ENCODE measurements at regions not wholly inside any gene's neighbourhood (a gene's known extent, or its start where the extent isn't known, plus 50 kb on each side); places are given as distances from the start of the nearest gene placed in this dataset.

DNA sequence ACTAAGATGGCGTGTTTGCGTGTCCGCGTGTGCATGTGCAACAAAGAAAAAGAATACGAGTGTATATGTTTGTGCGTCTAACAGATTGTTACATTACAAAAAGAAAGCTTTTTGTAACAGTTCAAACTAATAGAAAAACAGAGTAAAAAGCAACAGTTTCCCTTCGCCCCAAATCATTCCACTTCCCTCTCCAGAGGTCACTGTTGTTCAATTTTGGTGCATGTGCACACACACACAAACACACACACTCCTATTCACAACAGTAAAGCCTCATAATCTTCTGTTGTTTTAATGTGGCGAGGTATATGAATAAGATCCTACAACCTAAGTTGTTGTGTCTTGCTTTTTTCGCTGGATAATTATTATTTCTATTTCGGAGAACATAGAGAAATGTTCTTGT, 357.3 kb upstream of the SLC8A1 start:
- Histone ChIP-seq H3K4me3 (no peak overlapping the region), H3K4me2 (no peak overlapping the region), H3K9me3 (replicated peaks in 1 of 11) (no peaks in the 10 kb centered on the region), H3K27ac (no peak overlapping the region), H3K9ac (no peak overlapping the region), H4K20me1 (no peaks in the 10 kb centered on the region), H3K4me1 (no peaks in the 10 kb centered on the region), H3K36me3 (no peaks in the 10 kb centered on the region), H3K27me3 (no peaks in the 10 kb centered on the region)
- no peak for TF ChIP-seq Cebpa-rat (IDR thresholded peaks at IDR 0.05)

DNA sequence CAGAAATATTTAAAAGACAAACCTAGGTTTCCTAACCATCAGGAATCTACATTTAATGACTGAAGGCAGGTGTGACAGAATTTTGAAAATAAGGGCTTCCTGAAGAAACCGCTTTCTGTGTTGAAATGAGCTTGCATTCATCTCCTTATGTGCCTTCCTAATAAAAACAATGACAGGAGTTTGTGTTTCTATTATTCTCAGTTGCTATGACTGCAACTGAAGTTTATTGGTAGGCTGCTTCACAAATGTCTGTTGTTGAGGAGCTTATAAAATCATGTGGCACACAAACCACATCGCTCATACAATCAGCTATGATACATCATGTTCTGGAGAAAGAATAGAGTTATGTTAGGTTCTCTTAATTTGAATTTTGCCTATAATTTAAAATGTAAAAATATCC, 362.7 kb upstream of the SLC8A1 start:
- H3K9me3 ChIP-seq (replicated peaks in 1 of 11) = no peaks in the 10 kb centered on the region
- H3K36me3 ChIP-seq = no peaks in the 10 kb centered on the region
- H3K27me3 ChIP-seq = no peaks in the 10 kb centered on the region
- no peak overlapping the region for H3K4me3 ChIP-seq
- no peak for TF ChIP-seq Cebpa-rat (IDR thresholded peaks at IDR 0.05)
- H4K20me1 ChIP-seq = no peaks in the 10 kb centered on the region
- no peaks in the 10 kb centered on the region for H3K4me1 ChIP-seq
- H3K27ac ChIP-seq = no peak overlapping the region
- H3K4me2 ChIP-seq = no peak overlapping the region
- H3K9ac ChIP-seq = no peak overlapping the region

DNA sequence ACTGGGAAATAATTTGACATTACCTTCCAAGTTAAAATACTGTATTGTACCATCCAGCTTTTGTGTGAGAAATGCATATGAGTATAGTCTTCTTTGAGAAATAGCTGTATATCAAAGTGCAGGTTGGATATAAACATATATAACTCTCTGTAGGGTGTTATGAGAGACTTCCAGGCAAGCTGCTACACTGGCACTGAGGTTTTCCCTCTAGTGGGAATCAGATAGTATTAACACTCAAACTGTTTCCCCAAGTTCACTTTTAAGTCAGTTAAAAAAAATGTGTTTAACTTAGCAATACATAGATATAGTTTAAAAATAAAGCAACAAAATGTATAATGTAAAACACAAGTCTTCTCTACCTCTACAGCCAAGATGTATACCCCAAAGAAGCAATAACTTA, 368.4 kb upstream of the SLC8A1 start:
- peaks cover 0 to 5% (median 0%) of the 10 kb centered on the region in 11 experiments; a peak in 2 of 22 replicates for H3K9me3 ChIP-seq (replicated peaks in 1 of 11)
- no peak overlapping the region for H3K27ac ChIP-seq
- no peaks in the 10 kb centered on the region for H4K20me1 ChIP-seq
- H3K36me3 ChIP-seq = no peaks in the 10 kb centered on the region
- H3K4me1 ChIP-seq = no peaks in the 10 kb centered on the region
- H3K4me3 ChIP-seq = no peak overlapping the region
- no peaks in the 10 kb centered on the region for H3K27me3 ChIP-seq
- TF ChIP-seq Cebpa-rat (IDR thresholded peaks at IDR 0.05) = no peak
- no peak overlapping the region for H3K4me2 ChIP-seq
- no peak overlapping the region for H3K9ac ChIP-seq

DNA sequence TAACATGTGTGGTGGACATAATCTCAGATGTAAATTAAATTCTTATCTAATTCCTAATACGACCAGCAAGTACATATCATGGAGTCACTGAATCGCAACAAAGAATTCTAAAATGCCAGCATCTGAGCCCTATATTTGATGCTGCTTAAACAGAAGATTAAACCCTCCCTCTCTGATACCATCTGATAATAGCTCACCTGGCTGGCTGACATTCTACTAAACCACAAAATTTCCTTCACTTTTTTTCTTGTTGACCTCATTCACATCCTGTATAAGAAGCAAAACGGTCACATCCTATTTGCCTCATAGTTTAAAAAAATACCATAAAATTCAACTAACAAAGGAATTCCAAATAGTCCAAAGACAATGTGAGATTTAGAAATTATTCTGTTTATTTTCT, 371.6 kb upstream of the SLC8A1 start:
- H3K4me1 ChIP-seq = no peaks in the 10 kb centered on the region
- H3K36me3 ChIP-seq = no peaks in the 10 kb centered on the region
- no peaks in the 10 kb centered on the region for H3K27me3 ChIP-seq
- H3K9ac ChIP-seq = no peak overlapping the region
- H3K4me3 ChIP-seq = no peak overlapping the region
- no peak for TF ChIP-seq Cebpa-rat (IDR thresholded peaks at IDR 0.05)
- H4K20me1 ChIP-seq = no peaks in the 10 kb centered on the region
- no peak overlapping the region for H3K4me2 ChIP-seq
- H3K9me3 ChIP-seq (replicated peaks in 1 of 11) = peaks cover 0 to 5% (median 0%) of the 10 kb centered on the region in 11 experiments; a peak in 2 of 22 replicates
- no peak overlapping the region for H3K27ac ChIP-seq

DNA sequence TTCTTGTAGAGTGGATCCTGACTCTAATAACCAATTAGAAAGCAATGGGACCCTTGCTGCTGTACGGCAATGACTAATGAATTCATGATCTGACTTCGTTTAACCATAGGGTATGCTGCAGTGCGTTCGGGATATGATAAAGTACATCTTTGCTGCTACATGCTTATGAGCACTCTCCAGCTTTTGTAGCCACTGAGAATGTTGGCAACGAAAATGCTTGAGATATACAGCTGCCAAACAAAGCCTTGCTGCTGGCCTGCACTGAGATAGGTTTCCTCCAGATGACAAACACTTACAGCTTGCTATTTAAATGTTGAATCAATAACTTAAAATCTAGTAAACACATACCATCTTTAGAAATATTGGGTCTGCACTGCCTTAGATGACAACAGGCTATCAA, 372.4 kb upstream of the SLC8A1 start:
- H3K36me3 ChIP-seq = no peaks in the 10 kb centered on the region
- H3K9ac ChIP-seq = no peak overlapping the region
- H3K27me3 ChIP-seq = no peaks in the 10 kb centered on the region
- no peaks in the 10 kb centered on the region for H3K4me1 ChIP-seq
- H3K4me2 ChIP-seq = no peak overlapping the region
- no peak for TF ChIP-seq Cebpa-rat (IDR thresholded peaks at IDR 0.05)
- H3K4me3 ChIP-seq = no peak overlapping the region
- H3K9me3 ChIP-seq (replicated peaks in 1 of 11) = peaks cover 0 to 5% (median 0%) of the 10 kb centered on the region in 11 experiments; a peak in 2 of 22 replicates
- H4K20me1 ChIP-seq = no peaks in the 10 kb centered on the region
- H3K27ac ChIP-seq = no peak overlapping the region

DNA sequence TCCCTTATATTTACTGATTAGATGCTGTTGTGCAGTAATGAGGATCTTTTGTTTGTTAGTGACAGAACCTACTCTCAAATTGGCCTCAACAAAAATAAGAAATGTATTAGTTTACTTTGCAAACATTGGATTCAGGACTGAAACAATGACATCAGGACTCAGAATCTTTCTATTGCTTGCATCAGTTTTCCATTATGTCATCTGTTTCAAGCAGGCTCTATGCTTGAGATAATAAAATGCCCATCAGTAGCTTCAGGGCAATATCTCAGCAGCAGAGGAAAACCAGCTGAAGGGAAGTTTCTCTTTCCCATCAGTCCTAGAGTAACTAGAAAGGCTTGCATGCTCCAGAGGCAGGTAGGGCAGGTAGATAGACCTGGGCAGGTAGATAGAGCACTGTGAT, 375.5 kb upstream of the SLC8A1 start:
- no peak overlapping the region for H3K9ac ChIP-seq
- no peaks in the 10 kb centered on the region for H4K20me1 ChIP-seq
- no peaks in the 10 kb centered on the region for H3K27me3 ChIP-seq
- no peaks in the 10 kb centered on the region for H3K9me3 ChIP-seq (replicated peaks in 1 of 11)
- H3K4me1 ChIP-seq = 0 out of 20 replicates have a peak, but pooled peaks cover 0 to under 1% (median 0%) of the 10 kb centered on the region in 10 experiments
- H3K4me3 ChIP-seq = no peak overlapping the region
- no peak overlapping the region for H3K4me2 ChIP-seq
- H3K27ac ChIP-seq = no peak overlapping the region
- H3K36me3 ChIP-seq = no peaks in the 10 kb centered on the region
- no peak for TF ChIP-seq Cebpa-rat (IDR thresholded peaks at IDR 0.05)

DNA sequence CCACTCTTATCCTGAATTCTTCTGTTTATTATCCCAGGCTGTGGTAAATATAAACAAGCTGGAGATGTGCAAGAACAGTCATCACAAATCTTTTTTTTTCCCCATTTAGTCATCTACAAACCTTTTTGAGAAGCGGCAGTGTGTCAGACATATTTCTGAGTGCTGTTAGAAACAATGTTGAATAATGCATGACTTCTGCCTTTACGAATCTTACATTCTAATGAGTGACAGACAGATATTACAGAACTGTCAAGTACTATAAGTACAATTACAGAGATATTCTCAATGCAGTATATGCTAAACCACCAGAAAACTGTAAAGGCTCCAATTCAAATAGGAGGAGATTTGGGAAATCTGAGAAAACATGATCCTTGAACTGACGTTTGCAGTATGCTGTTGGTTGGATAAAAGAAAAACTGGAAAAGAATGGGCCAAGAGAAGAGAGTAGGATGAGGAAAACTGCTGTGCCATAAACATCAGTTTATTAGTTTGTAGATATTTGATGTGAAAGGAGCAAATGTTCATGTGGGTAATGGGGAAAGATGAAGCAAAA, 379.5 kb upstream of the SLC8A1 start:
- Histone ChIP-seq H3K9ac (no peak overlapping the region), H3K27ac (no peak overlapping the region), H4K20me1 (no peaks in the 10 kb centered on the region), H3K4me3 (no peak overlapping the region), H3K27me3 (no peaks in the 10 kb centered on the region), H3K4me1 (0 out of 20 replicates have a peak, but pooled peaks cover 0 to 9% (median 0%) of the 10 kb centered on the region in 10 experiments), H3K36me3 (no peaks in the 10 kb centered on the region), H3K9me3 (replicated peaks in 1 of 11) (no peaks in the 10 kb centered on the region), H3K4me2 (no peak overlapping the region)
- no peak for TF ChIP-seq Cebpa-rat (IDR thresholded peaks at IDR 0.05)

DNA sequence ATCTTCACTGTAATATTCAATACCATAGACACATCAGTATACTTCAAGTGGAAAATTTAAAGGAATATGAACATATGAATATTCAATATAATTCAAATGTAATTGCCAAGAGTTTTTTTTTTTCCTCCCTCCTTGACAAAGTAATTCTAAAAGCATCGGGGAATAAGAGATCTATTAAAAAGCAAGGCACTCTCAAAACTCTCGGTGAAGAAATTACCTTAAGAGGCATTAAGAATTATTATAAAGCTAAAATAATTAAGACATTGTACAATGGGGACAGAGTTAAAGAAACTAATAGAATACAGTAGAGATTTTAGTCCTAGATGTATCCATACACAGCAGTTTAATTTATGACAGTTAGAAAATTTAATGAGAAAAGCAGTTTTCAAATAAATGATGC, 390.0 kb upstream of the SLC8A1 start:
- Histone ChIP-seq H3K9ac (no peak overlapping the region), H3K4me2 (no peak overlapping the region), H3K9me3 (replicated peaks in 1 of 11) (0 out of 22 replicates have a peak, but pooled peaks cover 0 to 10% (median 0%) of the 10 kb centered on the region in 11 experiments), H3K36me3 (no peaks in the 10 kb centered on the region), H3K27ac (no peak overlapping the region), H4K20me1 (no peaks in the 10 kb centered on the region), H3K4me1 (no peaks in the 10 kb centered on the region), H3K27me3 (no peaks in the 10 kb centered on the region), H3K4me3 (no peak overlapping the region)
- no peak for TF ChIP-seq Cebpa-rat (IDR thresholded peaks at IDR 0.05)

DNA sequence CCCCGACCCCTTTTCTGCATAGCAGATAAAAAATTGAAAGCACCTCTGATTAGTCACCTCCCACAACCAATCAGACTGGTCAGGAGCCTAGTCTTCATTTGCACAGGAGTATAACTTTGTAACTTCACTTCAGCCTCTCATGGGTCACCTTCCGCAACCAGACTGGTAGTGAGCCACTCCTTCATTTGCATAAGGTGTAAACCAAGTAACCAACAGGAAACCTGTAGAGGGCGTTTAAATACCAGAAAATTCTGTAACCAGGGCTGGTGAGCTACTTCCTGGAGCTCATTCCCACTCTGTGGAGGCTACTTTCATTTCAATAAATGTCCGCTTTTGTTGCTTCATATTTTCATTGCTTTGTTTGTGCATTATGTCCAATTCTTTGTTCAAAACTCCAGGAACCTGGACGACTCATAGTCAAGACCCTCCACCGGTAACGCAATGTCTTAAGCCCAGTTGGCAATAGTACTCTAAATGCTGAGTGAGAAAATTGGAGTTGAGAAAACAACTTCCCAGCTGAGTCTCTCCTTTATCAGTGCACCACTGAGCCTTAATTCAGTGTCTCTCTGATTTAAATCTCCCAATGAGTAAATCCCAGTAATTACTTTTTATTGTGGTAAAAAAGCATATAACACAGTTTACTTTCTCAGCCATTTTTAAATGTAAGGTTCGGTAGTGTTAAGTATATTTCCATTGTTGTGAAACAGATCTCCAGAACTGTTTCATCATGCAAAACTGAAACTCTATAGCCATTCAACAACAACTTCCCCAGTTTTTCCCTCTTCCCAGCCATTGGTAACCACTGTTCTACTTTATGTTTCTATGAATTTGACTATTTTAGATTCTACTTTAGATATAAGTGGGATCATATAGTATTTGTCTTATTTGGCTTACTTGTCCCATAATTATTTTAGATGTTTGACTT, 392.7 kb upstream of the SLC8A1 start:
- no peak overlapping the region for H3K4me2 ChIP-seq
- 0 out of 22 replicates have a peak, but pooled peaks of 1 of the 11 experiments have one; percentile 6 for TF ChIP-seq Cebpa-rat (IDR thresholded peaks at IDR 0.05)
- H3K9ac ChIP-seq = no peak overlapping the region

More for the DNA sequence above, 392.7 kb upstream of the SLC8A1 start:
- H4K20me1 ChIP-seq = no peaks in the 10 kb centered on the region
- no peaks in the 10 kb centered on the region for H3K4me1 ChIP-seq
- H3K9me3 ChIP-seq (replicated peaks in 1 of 11) = 0 out of 22 replicates have a peak, but pooled peaks cover 0 to 10% (median 0%) of the 10 kb centered on the region in 11 experiments
- H3K27me3 ChIP-seq = no peaks in the 10 kb centered on the region
- H3K27ac ChIP-seq = no peak overlapping the region
- H3K36me3 ChIP-seq = no peaks in the 10 kb centered on the region
- no peak overlapping the region for H3K4me3 ChIP-seq
